ENCODE measurements at regions not wholly inside any gene's neighbourhood (a gene's known extent, or its start where the extent isn't known, plus 50 kb on each side); places are given as distances from the start of the nearest gene placed in this dataset.

DNA sequence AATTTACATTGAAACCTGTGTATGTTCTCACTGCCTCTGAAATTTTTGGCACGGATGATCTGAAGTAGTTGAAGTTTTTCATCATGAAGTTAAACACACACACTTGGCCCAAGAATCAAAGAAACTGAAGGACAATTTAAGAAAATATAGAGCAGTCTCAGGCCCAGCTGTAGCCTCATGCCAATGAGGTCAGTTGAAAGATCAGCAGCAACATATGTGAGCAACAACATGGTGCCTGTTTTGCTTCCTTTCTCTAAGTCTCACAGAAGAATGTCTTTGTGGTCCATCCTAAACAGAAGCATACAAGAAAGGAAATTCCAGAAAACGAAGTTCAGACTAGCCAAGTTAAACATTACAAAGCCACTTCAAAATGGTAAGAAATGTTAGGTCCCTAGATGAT is 1737.2 kb downstream of the MAT2B start:
- no peak for DNase-seq

DNA sequence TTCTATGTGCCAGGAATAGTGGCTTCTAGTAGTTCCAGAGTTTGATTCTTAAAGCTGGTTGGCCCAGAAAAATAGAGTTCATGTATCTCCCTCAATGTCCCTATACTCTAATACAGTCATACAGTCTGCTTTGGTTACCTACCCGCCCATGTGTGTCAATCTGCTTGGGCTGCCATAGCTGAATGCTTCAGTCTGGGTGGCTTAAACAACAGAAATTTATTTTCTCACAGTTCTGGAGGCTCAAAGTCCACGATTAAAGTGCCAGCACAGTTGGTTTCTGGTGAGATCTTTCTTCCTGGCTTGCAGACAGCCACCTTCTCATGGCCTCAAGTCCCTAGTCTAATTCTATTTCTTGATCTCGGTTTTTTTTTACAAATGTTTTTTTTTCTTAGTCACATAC is 1739.0 kb downstream of the MAT2B start:
- no peak for DNase-seq

DNA sequence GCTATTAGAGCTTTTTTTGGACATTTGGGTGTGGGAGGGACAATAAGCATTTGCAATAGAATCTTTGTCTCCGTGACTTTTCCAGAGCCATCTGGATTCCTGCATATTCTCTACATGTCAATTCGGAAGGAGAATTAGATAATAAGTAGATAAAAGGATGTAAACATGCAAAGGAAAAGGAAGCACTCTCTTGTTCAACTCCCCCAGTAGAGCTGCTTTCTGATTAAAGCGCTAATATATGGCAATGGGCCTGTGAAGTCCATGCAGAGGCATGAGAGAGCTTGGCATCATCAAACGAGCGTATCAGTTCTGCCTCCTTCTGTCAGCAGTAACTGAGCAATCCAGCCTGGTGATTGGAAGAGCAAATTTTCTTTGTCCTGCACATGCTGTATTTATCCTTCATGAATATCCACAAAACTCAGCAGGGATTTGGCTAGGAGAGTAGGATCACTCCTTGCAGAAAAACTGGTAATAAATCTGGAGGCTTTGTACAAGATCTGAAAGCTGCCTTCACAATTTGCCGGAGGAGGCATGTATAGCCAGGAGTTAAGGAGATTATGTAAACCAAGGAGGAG is 1752.9 kb downstream of the MAT2B start:
- DNase-seq = no peak

DNA sequence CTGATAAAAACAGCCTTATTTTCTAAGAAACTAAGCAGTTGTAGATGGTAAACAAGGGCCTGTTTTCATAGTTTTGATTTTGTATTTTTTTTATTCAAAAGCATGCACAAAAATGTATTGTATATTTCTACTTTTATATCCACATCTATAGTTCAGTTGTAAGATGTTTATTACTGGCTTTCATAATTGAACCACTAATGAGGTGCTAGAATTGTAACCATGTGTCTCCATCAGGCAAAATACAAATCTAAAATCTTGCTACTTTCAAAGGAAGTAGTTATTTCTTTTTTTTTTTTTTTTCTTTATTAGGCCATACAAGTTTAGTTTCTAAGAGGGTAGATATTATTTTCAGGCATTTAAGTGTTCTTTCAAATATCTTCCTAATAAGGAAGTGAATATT is 1755.0 kb downstream of the MAT2B start:
- no peak for DNase-seq

DNA sequence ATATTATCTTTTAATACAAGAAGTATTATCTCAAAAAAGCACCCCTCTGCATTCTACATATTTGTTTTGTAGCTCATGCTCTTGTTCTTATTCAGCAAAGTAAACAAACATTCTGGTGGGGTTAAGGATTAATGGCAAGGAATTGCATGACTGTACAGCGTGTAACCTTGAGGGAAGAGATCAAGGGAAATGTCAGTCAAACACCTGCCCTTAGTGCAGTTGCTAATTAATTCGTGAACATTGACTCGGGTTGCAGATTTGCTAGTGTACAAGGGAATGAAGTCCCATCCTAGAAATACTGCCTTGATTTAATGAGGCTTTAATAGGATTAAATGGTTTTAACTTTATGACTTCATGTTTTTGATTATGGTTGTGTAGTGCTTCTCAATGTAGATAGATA is 1758.1 kb downstream of the MAT2B start:
- DNase-seq = no peak

DNA sequence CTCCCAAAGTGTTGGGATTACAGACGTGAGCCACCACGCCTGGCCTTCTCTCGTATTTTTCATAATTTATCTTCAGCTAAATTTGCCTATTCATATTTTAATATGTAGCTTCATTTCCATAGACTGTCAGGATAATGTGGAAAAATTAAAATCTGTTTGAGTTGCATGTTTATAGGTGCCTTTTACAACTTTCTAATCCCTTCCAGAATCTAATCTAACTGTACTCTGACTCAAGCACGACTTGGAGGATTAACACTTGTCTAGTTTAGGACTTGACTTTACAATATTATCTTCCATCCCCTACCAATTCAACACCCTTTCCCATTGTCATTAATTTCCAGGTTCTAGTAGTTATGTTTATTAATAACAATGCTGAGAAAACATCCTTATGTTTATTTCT is 1761.5 kb downstream of the MAT2B start:
- DNase-seq = peak; percentile 29 to 32

DNA sequence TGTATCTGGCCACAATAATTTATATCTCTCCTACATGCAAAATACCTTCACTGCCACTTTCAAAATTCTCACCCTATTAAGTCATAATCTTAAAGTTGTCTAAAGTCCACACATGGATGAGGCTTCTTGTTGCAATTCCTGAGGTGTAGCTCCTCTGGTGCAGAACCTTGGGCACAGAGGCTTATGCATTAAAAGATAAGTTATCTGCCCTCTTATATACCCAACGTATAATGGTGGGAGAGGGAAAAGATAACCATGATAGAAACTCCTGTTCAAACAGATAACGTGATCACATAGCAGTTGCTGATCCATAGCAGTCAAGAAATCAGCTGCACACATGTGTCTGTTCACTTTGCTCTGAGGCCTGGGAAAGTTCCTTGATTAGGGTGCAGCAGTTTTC is 1767.0 kb downstream of the MAT2B start:
- no peak for DNase-seq

DNA sequence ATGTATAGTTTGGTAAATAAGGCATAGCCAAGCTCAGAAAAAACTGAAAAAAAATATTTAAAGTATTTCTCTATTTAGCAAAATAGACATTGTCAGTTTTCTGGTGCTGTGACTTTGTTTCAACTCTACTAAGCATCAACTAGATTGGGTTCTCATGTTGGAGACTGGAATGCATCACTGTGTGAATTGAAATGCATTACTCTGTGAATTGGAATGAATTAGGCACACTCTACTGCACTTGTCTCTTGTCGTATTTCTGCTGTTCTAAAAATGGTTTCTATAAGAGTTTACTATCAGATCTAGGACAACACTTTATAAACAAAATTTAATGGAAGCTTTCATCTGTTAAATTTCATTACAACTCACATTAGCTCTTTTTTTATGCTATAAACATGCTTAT is 1772.2 kb downstream of the MAT2B start:
- DNase-seq = no peak

DNA sequence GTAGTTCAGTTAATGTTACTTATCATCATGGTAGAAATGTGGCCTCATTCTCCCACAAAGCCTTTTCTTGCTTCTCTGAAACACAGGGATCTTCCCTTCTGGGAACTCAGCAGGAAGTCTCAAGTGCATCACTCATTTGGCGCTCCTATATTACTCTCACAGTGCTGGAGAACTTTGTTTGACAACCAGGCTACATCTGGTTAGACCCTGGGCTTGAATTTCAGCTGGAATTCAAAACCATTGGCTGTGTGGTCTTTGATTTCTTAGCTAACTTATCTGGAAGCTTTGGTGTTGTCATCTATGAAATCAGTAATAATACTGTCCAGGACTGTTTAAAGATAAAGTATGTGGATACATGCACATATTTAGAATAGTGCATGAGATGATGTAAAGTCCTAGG is 1777.1 kb downstream of the MAT2B start:
- DNase-seq = no peak

DNA sequence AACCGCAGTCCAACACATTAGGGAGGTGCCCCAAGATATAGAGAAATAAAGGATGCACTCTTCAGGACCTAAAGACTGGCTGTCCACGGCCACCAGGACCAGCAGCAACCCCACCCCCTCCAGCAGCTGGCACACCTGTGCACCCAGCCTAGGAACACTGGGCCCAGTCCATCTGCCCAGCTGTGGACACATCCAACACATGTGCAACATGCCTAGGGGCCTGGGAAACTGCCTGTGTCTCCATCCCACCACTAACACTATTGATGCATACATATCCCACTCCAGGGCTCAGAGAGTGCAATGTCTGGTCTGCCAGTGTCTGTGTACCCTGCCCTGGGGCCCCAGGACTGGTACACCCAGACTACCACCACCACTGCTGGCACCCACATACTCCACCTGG is 1781.3 kb downstream of the MAT2B start:
- DNase-seq = no peak

DNA sequence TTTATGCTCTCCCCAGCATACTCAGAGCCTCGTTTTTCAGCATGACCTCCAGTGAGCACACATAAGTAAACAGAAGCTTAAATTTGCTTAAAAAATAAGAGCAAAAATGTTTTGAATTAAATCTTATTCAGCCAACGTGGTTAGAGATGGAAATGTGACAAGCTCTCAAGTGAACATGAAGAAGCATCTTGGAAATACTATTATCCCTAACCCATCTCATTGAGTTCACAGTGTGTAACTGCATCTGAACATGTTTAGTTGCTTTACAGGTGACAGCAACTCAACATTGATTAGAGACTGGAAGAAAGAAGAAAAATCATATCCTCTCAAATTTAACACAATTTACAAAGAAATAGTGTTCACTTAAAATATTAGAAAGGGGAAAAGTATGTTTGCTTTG is 1785.1 kb downstream of the MAT2B start:
- DNase-seq = peak in 1 of 2 experiments; percentile 0

DNA sequence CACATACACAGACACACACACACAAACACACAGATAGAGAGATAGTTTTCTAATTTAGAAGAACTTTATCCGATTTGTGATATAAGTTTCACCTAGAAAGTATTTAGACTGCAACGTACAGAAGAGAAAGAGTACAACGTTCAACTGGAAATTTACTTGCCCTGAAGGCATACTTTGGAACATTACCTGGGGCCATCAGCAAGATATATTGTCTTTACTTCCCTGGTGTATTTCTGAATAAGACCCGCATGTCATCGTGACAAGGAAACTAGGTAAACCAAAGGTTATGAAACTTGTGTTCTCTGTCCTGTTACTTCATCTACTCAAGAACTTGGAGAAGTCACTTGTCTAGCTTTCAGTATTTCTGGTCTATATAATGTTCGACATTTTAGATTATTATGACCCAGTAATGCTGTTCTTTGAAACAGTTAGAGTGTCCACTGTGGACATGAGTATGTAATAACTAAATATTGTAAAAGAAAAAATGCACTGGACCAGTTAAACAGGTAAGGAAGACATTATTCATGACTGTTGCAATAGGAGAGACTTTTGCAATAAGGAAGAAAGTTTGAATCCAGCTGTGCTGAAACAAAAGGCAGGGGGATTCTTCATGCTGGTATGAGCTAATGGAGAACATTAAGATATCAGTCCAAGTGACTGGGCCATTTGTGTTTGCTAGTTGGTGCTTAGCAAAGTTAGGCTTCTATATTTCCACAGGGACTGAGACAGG is 1791.1 kb downstream of the MAT2B start:
- DNase-seq = no peak

DNA sequence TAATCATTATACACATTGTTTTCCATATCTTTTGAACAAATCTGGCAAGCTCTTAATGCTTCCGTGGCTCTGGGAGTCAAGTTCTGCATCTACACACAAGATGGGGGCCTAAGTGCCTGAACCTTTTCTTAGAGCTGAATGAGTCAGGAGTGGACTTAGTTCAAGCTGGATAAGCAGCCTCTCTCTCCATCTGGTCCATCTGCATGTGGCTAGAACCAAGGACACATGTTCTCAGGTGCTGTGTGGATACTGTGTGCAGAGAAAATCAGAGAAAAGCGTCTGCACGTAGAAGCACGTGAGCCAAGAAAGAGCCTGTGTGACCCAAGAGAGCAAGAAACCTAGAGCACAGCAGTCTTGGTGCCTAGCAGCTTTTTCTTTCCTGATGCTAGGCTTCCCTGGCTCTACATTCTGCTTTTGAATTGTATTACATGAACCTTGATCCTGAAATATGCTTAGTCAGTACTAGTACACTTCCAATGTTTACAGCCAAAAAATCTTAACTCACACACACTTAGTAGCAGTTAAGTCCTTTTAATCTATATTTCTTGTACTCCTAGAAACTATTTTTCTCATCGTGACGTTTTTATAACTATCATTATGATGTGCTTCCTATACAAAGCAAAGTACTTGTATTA is 1798.9 kb downstream of the MAT2B start:
- no peak for DNase-seq

DNA sequence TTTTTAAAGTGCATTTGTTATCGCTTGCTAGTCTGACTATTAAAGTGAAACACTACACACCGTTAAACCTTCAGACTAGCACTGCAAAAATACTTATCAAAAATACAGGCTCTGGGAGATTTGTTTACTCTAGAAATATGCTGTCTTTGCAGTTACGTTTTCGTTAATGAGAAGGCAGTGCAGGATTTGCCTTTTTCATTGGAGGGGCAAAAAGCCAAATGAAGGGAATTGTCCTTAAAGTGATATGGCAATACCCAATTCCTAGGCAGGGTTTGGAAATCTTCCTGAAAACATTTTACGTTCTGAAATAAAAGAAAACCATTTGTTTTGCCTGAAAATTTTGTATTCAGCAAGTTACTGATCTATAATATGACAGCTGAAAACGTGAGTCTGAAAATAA is 1800.2 kb downstream of the MAT2B start:
- no peak for DNase-seq

DNA sequence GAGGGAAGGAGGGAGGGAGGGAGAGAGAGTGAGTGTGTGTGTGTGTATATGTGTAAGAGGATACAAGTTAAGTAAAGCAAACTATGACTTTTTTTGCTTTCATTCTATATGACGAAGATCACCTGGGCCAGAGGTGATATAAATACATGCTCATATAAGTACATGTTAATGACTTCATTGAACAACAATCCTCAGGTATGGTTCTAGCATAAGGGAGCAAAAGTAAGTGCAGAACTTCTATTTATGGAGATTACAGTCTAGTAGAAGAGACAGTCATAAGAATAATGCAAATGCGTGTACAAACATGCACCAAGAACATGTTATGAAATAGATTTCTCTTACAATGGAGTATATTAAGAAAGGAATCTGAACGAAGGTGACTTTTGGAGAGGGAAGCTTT is 1804.0 kb downstream of the MAT2B start:
- no peak for DNase-seq

DNA sequence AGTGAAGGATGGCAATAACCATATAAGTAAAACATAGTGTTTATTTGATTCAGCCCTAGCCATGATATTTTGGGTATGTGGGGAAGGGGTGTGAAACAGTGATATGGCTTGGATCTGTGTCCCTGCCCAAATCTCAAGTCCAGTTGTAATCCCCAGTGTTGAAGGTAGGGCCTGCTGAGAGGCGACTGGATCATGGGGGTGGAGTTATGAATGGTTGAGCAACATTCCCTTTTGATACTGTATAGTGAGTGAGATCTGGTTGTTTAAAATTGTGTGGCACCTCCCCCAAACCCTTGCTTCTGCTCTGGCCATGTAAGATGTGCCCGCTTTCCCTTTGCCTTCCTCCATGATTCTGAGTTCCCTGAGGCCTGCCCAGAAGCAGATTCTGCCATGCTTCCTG is 1804.6 kb downstream of the MAT2B start:
- DNase-seq = no peak

DNA sequence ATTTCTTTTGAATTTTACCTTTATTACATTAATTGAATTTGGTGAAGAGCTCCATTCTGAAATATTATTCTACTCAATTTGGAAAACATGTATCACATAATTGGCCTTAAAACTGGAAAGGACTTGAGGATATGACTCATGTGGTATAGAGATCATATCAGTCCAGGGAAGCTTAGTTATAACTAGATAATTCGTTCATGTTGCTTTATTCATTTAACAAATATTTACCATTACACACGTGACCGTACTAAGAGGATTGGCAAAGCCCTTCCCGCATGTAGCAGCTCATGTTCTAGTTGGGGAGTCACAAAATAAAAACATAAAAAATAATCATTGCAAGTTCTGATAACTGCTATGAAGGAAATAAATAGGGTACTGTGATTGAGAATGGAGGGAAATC is 1816.5 kb downstream of the MAT2B start:
- DNase-seq = no peak

DNA sequence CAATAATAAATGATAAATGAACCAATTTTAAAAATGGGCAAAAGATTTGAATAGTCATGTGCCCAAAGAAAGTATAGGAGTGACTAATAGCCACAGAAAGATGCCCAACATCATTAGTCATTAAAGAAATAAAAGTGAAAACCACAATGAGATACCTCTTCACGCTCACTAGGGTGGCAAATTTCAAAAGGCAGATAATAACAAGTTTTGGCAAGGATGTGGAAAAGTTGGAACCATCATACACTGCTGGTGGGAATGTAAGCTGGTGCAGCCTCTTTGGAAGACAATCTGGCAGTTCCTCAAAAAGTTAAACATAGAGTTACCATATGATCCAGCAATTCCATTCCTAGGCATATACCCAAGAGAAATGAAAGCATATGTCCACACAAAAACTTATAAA is 1819.8 kb downstream of the MAT2B start:
- DNase-seq = no peak

DNA sequence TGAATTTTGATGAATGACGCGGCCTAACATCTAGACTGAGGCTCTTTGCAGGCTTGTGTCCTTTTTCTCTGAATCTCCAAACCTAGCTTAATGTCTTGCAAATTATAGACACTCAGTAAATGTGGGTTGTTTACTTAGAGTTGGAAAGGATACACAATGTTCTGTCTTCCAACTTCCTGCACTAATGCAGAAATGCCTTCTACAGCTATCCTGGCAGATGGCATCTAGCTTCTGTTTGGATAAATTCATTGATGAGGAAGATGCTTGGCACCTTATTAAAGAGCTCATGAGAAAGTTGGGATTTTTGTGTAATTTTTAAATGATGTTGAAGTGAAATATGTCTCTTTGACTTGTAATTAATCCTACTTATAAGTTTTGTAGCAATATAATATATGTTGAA is 1822.2 kb downstream of the MAT2B start:
- DNase-seq = no peak

DNA sequence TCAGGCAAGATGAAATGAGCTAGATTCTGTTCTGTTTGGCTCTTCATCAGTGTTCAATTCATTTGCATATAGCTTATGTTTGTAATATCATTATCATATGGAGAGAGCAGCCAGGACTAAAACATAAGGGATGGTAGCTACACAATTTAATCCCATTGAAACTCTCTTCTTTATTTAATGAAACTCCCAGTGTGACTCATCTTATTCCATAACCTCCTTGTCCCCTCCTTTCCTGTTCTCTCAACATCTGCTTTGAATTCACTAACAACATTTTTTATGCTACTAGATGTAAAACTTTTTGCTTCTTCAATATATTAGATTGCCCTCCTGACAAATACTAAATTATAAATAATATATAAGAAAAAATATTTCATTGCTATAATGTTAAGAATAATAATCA is 1823.4 kb downstream of the MAT2B start:
- DNase-seq = no peak

DNA sequence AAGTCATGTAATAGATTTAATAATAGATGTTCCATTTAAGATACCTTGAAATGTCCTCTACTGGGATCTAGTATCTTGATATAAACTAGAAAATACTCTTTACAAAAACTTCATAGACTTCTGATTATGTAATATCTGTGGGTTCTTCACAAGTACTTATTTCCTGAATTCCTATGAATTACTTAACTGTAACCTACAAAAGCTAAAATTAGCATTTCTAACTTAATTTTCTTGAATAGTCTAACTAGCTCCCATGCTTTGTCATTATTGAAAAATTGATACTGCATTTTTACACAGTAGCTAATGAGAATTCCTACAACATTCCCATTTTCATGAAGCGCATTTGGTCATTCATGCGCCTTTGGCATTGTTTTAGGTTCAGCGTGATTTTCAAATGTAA is 1828.2 kb downstream of the MAT2B start:
- no peak for DNase-seq

DNA sequence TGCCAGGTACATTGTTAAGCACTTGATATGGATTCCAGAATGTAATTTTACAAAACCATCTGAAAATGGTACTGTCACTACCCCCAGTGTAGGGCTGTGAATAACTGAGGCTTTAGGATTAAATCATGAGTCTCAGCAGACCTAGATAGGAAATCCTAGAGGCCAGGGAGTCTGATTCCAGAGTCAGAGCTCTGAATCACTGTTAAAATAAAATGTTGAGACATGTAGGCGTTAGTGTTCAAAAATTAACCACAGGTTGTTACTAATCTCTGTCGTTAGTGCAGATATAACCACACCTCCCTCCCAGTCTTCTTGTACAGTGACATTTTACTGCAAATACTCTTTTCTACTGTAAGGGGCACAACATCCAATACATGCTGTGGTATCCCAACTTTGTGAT is 1828.8 kb downstream of the MAT2B start:
- no peak for DNase-seq

DNA sequence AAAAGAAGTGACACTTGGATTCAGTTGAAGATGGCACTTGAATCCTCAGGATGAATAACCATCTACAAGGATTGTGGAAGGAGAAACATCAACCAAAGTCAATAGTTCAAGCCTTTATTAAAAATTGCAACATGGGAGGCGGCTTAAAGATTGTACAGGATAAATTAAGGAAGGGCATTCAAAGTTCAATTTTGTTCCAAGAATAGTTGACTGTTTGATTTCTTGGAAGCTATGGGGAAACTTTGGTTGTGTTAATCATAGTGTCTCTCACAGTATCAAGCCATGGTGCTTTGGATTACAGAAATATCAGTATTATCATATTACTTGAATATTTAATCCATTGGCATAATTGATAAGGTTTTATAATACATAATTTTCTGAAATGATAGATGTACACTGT is 1844.3 kb downstream of the MAT2B start:
- no peak for DNase-seq

DNA sequence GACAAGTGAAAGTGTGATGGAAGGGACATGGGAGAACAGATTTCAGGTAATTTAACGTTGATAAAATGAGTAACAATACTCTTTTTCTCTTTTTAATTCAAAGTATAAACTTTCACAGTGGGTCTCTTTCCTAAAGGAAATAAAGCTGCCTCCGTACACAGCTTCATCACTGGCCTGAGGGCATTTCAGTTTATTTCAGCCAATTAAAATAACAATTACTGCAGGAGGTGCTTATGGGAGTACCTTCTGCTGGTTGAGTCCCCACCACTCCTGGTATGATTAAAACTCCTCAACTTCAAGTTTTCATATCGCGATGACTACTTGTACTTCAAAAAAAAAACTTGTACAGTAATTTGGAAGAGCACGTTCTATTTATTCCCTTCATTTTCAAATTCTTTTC is 1845.9 kb downstream of the MAT2B start:
- DNase-seq = no peak

DNA sequence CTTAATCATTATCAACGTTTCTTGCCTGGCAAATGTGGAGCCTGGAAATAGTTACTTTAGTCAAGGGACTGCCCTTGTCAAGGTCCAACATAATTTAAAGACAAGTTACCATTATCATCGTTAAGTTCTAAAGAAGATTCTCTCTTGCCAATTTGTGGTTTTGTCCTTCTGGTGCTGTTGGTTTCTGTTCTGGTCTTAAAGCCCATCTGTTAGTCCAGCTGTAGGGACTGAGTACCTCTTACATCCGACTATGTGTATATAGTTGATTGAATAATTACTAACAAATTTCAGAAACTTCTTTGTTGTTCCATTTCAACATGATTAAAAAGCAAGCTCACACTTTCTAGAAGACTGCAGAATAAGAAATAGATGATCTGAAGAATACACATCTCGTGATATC is 1854.9 kb downstream of the MAT2B start:
- DNase-seq = no peak

Measured in NCI-H526 (cell line).